ENCODE measurements at regions not wholly inside any gene's neighbourhood (a gene's known extent, or its start where the extent isn't known, plus 50 kb on each side); places are given as distances from the start of the nearest gene placed in this dataset.

- TF ChIP-seq EZH2 (IDR thresholded peaks at IDR 0.05; ENCODE audit: borderline replicate concordance, low read length) (no peak), CTCF (IDR thresholded peaks at IDR 0.05; ENCODE audit: low read length) (no peak)
- Histone ChIP-seq H3K79me2 (ENCODE audit: insufficient read depth, low read length) (no peaks in the 10 kb centered on the region), H4K20me1 (ENCODE audit: insufficient read depth, low read length) (no peaks in the 10 kb centered on the region), H3K36me3 (ENCODE audit: insufficient read depth, low read length) (no peaks in the 10 kb centered on the region), H2AFZ (ENCODE audit: low read length) (no peak overlapping the region), H3K27me3 (ENCODE audit: insufficient read depth, low read length) (no peaks in the 10 kb centered on the region), H3K4me2 (ENCODE audit: low read length) (no peak overlapping the region), H3K9ac (ENCODE audit: low read length) (no peak overlapping the region), H3K9me2 (ENCODE audit: low read depth, low read length) (no peaks in the 10 kb centered on the region), H3K9me3 (ENCODE audit: low read length) (no peaks in the 10 kb centered on the region), H3K4me1 (ENCODE audit: insufficient read depth, low read length, severe bottlenecking) (no peaks in the 10 kb centered on the region), H3F3A (ENCODE audit: insufficient read depth, low read length) (no peaks in the 10 kb centered on the region), H3K4me3 (ENCODE audit: low read depth, low read length, poor library complexity, severe bottlenecking) (no peak overlapping the region), H3K27ac (ENCODE audit: low read depth, low read length, poor library complexity, severe bottlenecking) (no peak overlapping the region)
Measured at GRCh38 chr11:45543808-45544422, 121.5 kb downstream of the CHST1 start.

- Histone ChIP-seq H3K9me3 (ENCODE audit: low read length) (no peaks in the 10 kb centered on the region), H3K9me2 (ENCODE audit: low read depth, low read length) (no peaks in the 10 kb centered on the region), H3K9ac (ENCODE audit: low read length) (no peak overlapping the region), H3K4me2 (ENCODE audit: low read length) (no peak overlapping the region), H3K79me2 (ENCODE audit: insufficient read depth, low read length) (no peaks in the 10 kb centered on the region), H3K27ac (ENCODE audit: low read depth, low read length, poor library complexity, severe bottlenecking) (no peak overlapping the region), H3F3A (ENCODE audit: insufficient read depth, low read length) (no peaks in the 10 kb centered on the region), H4K20me1 (ENCODE audit: insufficient read depth, low read length) (no peaks in the 10 kb centered on the region), H3K36me3 (ENCODE audit: insufficient read depth, low read length) (no peaks in the 10 kb centered on the region), H3K4me1 (ENCODE audit: insufficient read depth, low read length, severe bottlenecking) (no peaks in the 10 kb centered on the region), H2AFZ (ENCODE audit: low read length) (no peak overlapping the region), H3K4me3 (ENCODE audit: low read depth, low read length, poor library complexity, severe bottlenecking) (no peak overlapping the region), H3K27me3 (ENCODE audit: insufficient read depth, low read length) (no peaks in the 10 kb centered on the region)
- TF ChIP-seq CTCF (IDR thresholded peaks at IDR 0.05; ENCODE audit: low read length) (no peak), EZH2 (IDR thresholded peaks at IDR 0.05; ENCODE audit: borderline replicate concordance, low read length) (no peak)
Measured at GRCh38 chr11:45543081-45543480, 122.3 kb downstream of the CHST1 start.

- Histone ChIP-seq H3F3A (ENCODE audit: insufficient read depth, low read length) (no peaks in the 10 kb centered on the region), H3K36me3 (ENCODE audit: insufficient read depth, low read length) (no peaks in the 10 kb centered on the region), H2AFZ (ENCODE audit: low read length) (no peak overlapping the region), H3K79me2 (ENCODE audit: insufficient read depth, low read length) (no peaks in the 10 kb centered on the region), H4K20me1 (ENCODE audit: insufficient read depth, low read length) (no peaks in the 10 kb centered on the region), H3K9ac (ENCODE audit: low read length) (no peak overlapping the region), H3K27me3 (ENCODE audit: insufficient read depth, low read length) (no peaks in the 10 kb centered on the region), H3K4me2 (ENCODE audit: low read length) (no peak overlapping the region), H3K27ac (ENCODE audit: low read depth, low read length, poor library complexity, severe bottlenecking) (no peak overlapping the region), H3K9me2 (ENCODE audit: low read depth, low read length) (no peaks in the 10 kb centered on the region), H3K4me3 (ENCODE audit: low read depth, low read length, poor library complexity, severe bottlenecking) (no peak overlapping the region), H3K4me1 (ENCODE audit: insufficient read depth, low read length, severe bottlenecking) (no peaks in the 10 kb centered on the region), H3K9me3 (ENCODE audit: low read length) (no peaks in the 10 kb centered on the region)
- no peak for TF ChIP-seq EZH2 (IDR thresholded peaks at IDR 0.05; ENCODE audit: borderline replicate concordance, low read length)
Measured at GRCh38 chr11:45541693-45542434, 123.6 kb downstream of the CHST1 start.
